Right ventricle myocardium superior (tissue), 1 donor: ENCODE measurements at regions not wholly inside any gene's neighbourhood (a gene's known extent, or its start where the extent isn't known, plus 50 kb on each side); places are given as distances from the start of the nearest gene placed in this dataset.
A peak's percentile ranks its signal among the peaks of the same experiment; 100 is the strongest.
"Not testable (repeated sequence)": the region's sequence is repeated elsewhere in the genome, so short reads cannot be mapped to it uniquely, and the experiment has no call there.

Source experiments
- ATAC-seq: fragments of 200-7000 bp; cut with Tn5 transposase; one replicate; pipeline ENCODE4 v1.9.1; 2020; ENCODE audit warnings: mild to moderate bottlenecking; ENCODE audit not compliant: poor library complexity
- DNase-seq: peaks from one replicate; pipeline ENCODE4 v3.0.0-alpha.2; 2020
- intact Hi-C: fragments of 100-400 bp; cut with DNase I; formaldehyde crosslinking; loops from one replicate; pipeline ENCODE4 v1.11.2; 2022
- donor health status: DM: no; HTN: yes; CAD: no; lungs with severe emphysema.

GRCh38 chr22:22752556-22753477, 108.4 kb downstream of the GGTLC2 start:
- intact Hi-C loops = no loop called here
- peak; percentile 23 for ATAC-seq

GRCh38 chr22:22753526-22754267, 109.3 kb downstream of the GGTLC2 start:
- ATAC-seq = peak; percentile 75
- DNase-seq = no peak
- intact Hi-C loops = no loop called here

More at GRCh38 chr22:22752556-22753477, 108.4 kb downstream of the GGTLC2 start:
- no peak for DNase-seq

GRCh38 chr22:22754268-22754657, 109.8 kb downstream of the GGTLC2 start:
- intact Hi-C loops = no loop called here
- DNase-seq (no peak), ATAC-seq (no peak)

GRCh38 chr22:22754961-22755777, 110.8 kb downstream of the GGTLC2 start:
- no peak for ATAC-seq
- intact Hi-C loops = no loop called here
- DNase-seq = no peak

- intact Hi-C loops = no loop called here
- ATAC-seq (no peak), DNase-seq (no peak)
These were observed 111.3 kb downstream of the GGTLC2 start for GRCh38 chr22:22755778-22756100.

GRCh38 chr22:22756109-22756508, 111.7 kb downstream of the GGTLC2 start:
- intact Hi-C loops = no loop called here
- ATAC-seq = no peak

GRCh38 chr22:22756551-22757201, 112.3 kb downstream of the GGTLC2 start:
- intact Hi-C loops, DNase-seq: not testable (repeated sequence)

More at GRCh38 chr22:22756109-22756508, 111.7 kb downstream of the GGTLC2 start:
- no peak for DNase-seq

GRCh38 chr22:22758101-22758807, 113.8 kb downstream of the GGTLC2 start:
- DNase-seq = not testable (repeated sequence)

More at GRCh38 chr22:22756551-22757201, 112.3 kb downstream of the GGTLC2 start:
- ATAC-seq = not testable (repeated sequence)

GRCh38 chr22:22759371-22759770, 115.0 kb downstream of the GGTLC2 start:
- DNase-seq = no peak
- ATAC-seq = no peak
- intact Hi-C loops = no loop called here

More at GRCh38 chr22:22758101-22758807, 113.8 kb downstream of the GGTLC2 start:
- ATAC-seq, intact Hi-C loops: not testable (repeated sequence)

- intact Hi-C loops = no loop called here
- ATAC-seq = no peak
- DNase-seq = no peak
These were observed 115.6 kb downstream of the GGTLC2 start for GRCh38 chr22:22759889-22760546.

- no peak for DNase-seq
- intact Hi-C loops = no loop called here
- ATAC-seq = no peak
These were observed 117.2 kb downstream of the GGTLC2 start for GRCh38 chr22:22761606-22761962.

GRCh38 chr22:22761963-22762772, 117.8 kb downstream of the GGTLC2 start:
- intact Hi-C loops = no loop called here
- DNase-seq (no peak), ATAC-seq (no peak)

- DNase-seq (no peak), ATAC-seq (no peak)
- intact Hi-C loops = no loop called here
These were observed 119.1 kb downstream of the GGTLC2 start for GRCh38 chr22:22763512-22763911.

- intact Hi-C loops = no loop called here
- ATAC-seq (no peak), DNase-seq (no peak)
These were observed 119.7 kb downstream of the GGTLC2 start for GRCh38 chr22:22764085-22764484.

GRCh38 chr22:22767876-22768602, 119.6 kb upstream of the IGLL5 start:
- intact Hi-C loops = no loop called here
- no peak for ATAC-seq
- DNase-seq = no peak

GRCh38 chr22:22768885-22769284, 118.7 kb upstream of the IGLL5 start:
- DNase-seq (no peak), ATAC-seq (no peak)
- intact Hi-C loops = no loop called here
